DOHH2 (cell line): ENCODE measurements at regions not wholly inside any gene's neighbourhood (a gene's known extent, or its start where the extent isn't known, plus 50 kb on each side); places are given as distances from the start of the nearest gene placed in this dataset.

Experiments used
- H3F3A ChIP-seq: fragments of 200-600 bp; sonication (generic), shearing (Covaris generic); 2 replicates; pipeline ENCODE4 v1.6.0; 2016; ENCODE audit warnings: antibody characterized with exemption, mild to moderate bottlenecking; ENCODE audit not compliant: control insufficient read depth, insufficient read depth
- H3K27ac ChIP-seq: fragments of 200-600 bp; sonication (generic); 2 replicates; pipeline ENCODE4 v1.5.1; 2014; ENCODE audit warnings: low read depth, mild to moderate bottlenecking, low read length, moderate library complexity
- H3K27me3 ChIP-seq: fragments of 200-600 bp; sonication (generic); 2 replicates; pipeline ENCODE4 v1.6.1; 2014; ENCODE audit warnings: mild to moderate bottlenecking, low read length, mixed read lengths; ENCODE audit not compliant: control insufficient read depth
- H3K36me3 ChIP-seq: fragments of 200-600 bp; sonication (generic); 2 replicates; pipeline ENCODE4 v1.6.1; 2014; ENCODE audit warnings: mild to moderate bottlenecking, low read length, moderate library complexity, mixed read lengths; ENCODE audit not compliant: control insufficient read depth
- H3K4me1 ChIP-seq: fragments of 200-600 bp; sonication (generic); 2 replicates; pipeline ENCODE4 v1.6.1; 2014; ENCODE audit warnings: mild to moderate bottlenecking, low read length, mixed read lengths; ENCODE audit not compliant: control insufficient read depth
- H3K4me2 ChIP-seq: fragments of 200-600 bp; sonication (generic); 2 replicates; pipeline ENCODE4 v1.6.0; 2014; ENCODE audit warnings: mild to moderate bottlenecking, low read length, moderate library complexity
- H3K4me3 ChIP-seq: fragments of 200-600 bp; sonication (generic); 2 replicates; pipeline ENCODE4 v1.5.1; 2014; ENCODE audit warnings: mild to moderate bottlenecking, low read length, mixed read lengths
- H3K79me2 ChIP-seq: fragments of 200-600 bp; sonication (generic); 2 replicates; pipeline ENCODE4 v1.6.1; 2014; ENCODE audit warnings: mild to moderate bottlenecking, low read length, mixed read lengths; ENCODE audit not compliant: control insufficient read depth
- H3K9me2 ChIP-seq: fragments of 200-600 bp; sonication (generic); replicated peaks from 2 replicates; pipeline ENCODE4 v1.6.1; 2014; ENCODE audit warnings: mild to moderate bottlenecking, low read length, mixed read lengths; ENCODE audit not compliant: control insufficient read depth
- H3K9me3 ChIP-seq: fragments of 200-600 bp; sonication (generic); 2 replicates; pipeline ENCODE4 v1.6.1; 2014; ENCODE audit warnings: antibody characterized with exemption, low read length, mixed read lengths; ENCODE audit not compliant: control insufficient read depth, insufficient read depth
- H4K20me1 ChIP-seq: fragments of 200-600 bp; sonication (generic); 2 replicates; pipeline ENCODE4 v1.6.0; 2014; ENCODE audit warnings: low read depth, mild to moderate bottlenecking, antibody characterized with exemption, low read length, moderate library complexity; ENCODE audit not compliant: control insufficient read depth, insufficient read depth
- CTCF ChIP-seq: fragments of 200-600 bp; sonication (generic); IDR thresholded peaks from one replicate; pipeline ENCODE4 v1.5.1; 2014; ENCODE audit warnings: antibody characterized with exemption, mild to moderate bottlenecking, low read depth, low read length; ENCODE audit not compliant: poor library complexity, severe bottlenecking
- EZH2phosphoT487 ChIP-seq: fragments of 200-600 bp; sonication (generic); IDR thresholded peaks from 2 replicates; pipeline ENCODE4 v1.6.1; 2017; ENCODE audit warnings: borderline replicate concordance, mild to moderate bottlenecking, antibody characterized with exemption, low read length, moderate library complexity, mixed read lengths

- Histone ChIP-seq H3F3A (no peaks in the 10 kb centered on the region), H3K4me1 (no peaks in the 10 kb centered on the region), H4K20me1 (no peaks in the 10 kb centered on the region), H3K79me2 (no peaks in the 10 kb centered on the region), H3K36me3 (no peaks in the 10 kb centered on the region), H3K4me3 (no peak overlapping the region), H3K27me3 (peaks cover 3% of the 10 kb centered on the region), H3K27ac (no peak overlapping the region), H3K4me2 (no peak overlapping the region), H3K9me2 (no peaks in the 10 kb centered on the region), H3K9me3 (no peaks in the 10 kb centered on the region)
- TF ChIP-seq EZH2phosphoT487 (no peak), CTCF (no peak)
Observed at GRCh38 chr1:37112430-37112829, 78.1 kb upstream of the GRIK3 start.

- Histone ChIP-seq H3K9me2 (no peaks in the 10 kb centered on the region), H4K20me1 (no peaks in the 10 kb centered on the region), H3K27me3 (peaks cover 3% of the 10 kb centered on the region), H3K27ac (no peak overlapping the region), H3K4me1 (no peaks in the 10 kb centered on the region), H3F3A (no peaks in the 10 kb centered on the region), H3K4me2 (no peak overlapping the region), H3K4me3 (no peak overlapping the region), H3K79me2 (no peaks in the 10 kb centered on the region), H3K9me3 (no peaks in the 10 kb centered on the region), H3K36me3 (no peaks in the 10 kb centered on the region)
- no peak for TF ChIP-seq EZH2phosphoT487
- TF ChIP-seq CTCF = no peak
Observed at GRCh38 chr1:37113285-37113997, 79.1 kb upstream of the GRIK3 start.

GRCh38 chr1:37118790-37119189 is 84.5 kb upstream of the GRIK3 start:
- Histone ChIP-seq H3K79me2 (no peaks in the 10 kb centered on the region), H4K20me1 (no peaks in the 10 kb centered on the region), H3K9me3 (no peaks in the 10 kb centered on the region), H3K4me2 (no peak overlapping the region), H3K27me3 (no peaks in the 10 kb centered on the region), H3F3A (no peaks in the 10 kb centered on the region), H3K36me3 (no peaks in the 10 kb centered on the region), H3K4me1 (no peaks in the 10 kb centered on the region), H3K4me3 (no peak overlapping the region), H3K27ac (no peak overlapping the region), H3K9me2 (no peaks in the 10 kb centered on the region)
- TF ChIP-seq EZH2phosphoT487 (no peak), CTCF (no peak)
